HCT116 (cell line): ENCODE measurements at regions not wholly inside any gene's neighbourhood (a gene's known extent, or its start where the extent isn't known, plus 50 kb on each side); places are given as distances from the start of the nearest gene placed in this dataset.

ENCODE experiments used
- ATAC-seq: fragments of 200-7000 bp; cut with Tn5 transposase; 2 replicates; pipeline ENCODE4 v1.9.1; 2020; ENCODE audit warnings: mild to moderate bottlenecking, moderate library complexity
- BruUV-seq: library from RNA; stranded (reverse); fragments of 400-500 nt; replicated peaks from 2 replicates; lab custom pipeline; 2021; lab: Mats Ljungman, UMichigan
- CTCF ChIA-PET: fragments of 300-600 bp; sonication (Branson Sonifier 250); formaldehyde crosslinking; loops from one replicate; lab custom pipeline; 2021; ENCODE audit warnings: antibody characterized with exemption; lab: Charles Lee
- POLR2A ChIA-PET: fragments of 300-600, 350-600 bp; sonication (Branson Sonifier 250); formaldehyde crosslinking; loops from one replicate; lab custom pipeline; 2021; ENCODE audit warnings: antibody characterized with exemption; lab: Charles Lee
- RAD21 ChIA-PET, 2 experiments: fragments of 300-600 bp; sonication (Branson Sonifier 250); formaldehyde crosslinking; loops; one replicate each; lab custom pipeline; 2023; ENCODE audit warnings: low total read pairs in 2 of 2; ENCODE audit not compliant: uncharacterized antibody in 2 of 2, unreplicated experiment in 2 of 2, low non-redundant PET in 1 of 2; lab: Charles Lee
- DNase-seq: peaks from one replicate; pipeline ENCODE4 v3.0.0-alpha.2; 2010; ENCODE audit warnings: low read depth, low spot score
- H2AFZ ChIP-seq: fragments of 200-600 bp; shearing (Covaris generic), sonication (generic); 2 replicates; pipeline ENCODE4 v1.6.1; 2017; ENCODE audit warnings: low read depth, mixed run types, mixed read lengths, antibody characterized with exemption, low read length; ENCODE audit not compliant: poor library complexity, severe bottlenecking
- H3K27ac ChIP-seq: 2 replicates; pipeline ENCODE4 v1.5.1; 2012; ENCODE audit warnings: low read depth, low read length
- H3K27me3 ChIP-seq: fragments of 200-600 bp; sonication (generic); 2 replicates; pipeline ENCODE4 v1.6.1; 2016; ENCODE audit warnings: mixed run types, low read length, mixed read lengths; ENCODE audit not compliant: insufficient read depth
- H3K36me3 ChIP-seq, 2 experiments: fragments of 200-500 bp in 1 of 2; fragments of 200-600 bp in 1 of 2; sonication (Bioruptor generic) in 1 of 2; sonication (generic) in 1 of 2; 2 replicates each; pipeline versions ENCODE4 v1.5.1 to v1.6.1; 2014 to 2016; ENCODE audit warnings: low read length in 2 of 2, inconsistent platforms in 1 of 2, mixed read lengths in 1 of 2, mixed run types in 1 of 2; ENCODE audit not compliant: insufficient read depth in 2 of 2, control insufficient read depth in 1 of 2
- H3K4me1 ChIP-seq, 2 experiments: fragments of 200-600 bp in 1 of 2; sonication (generic) in 1 of 2; 2 replicates each; pipeline versions ENCODE4 v1.5.1 to v1.6.1; 2012 to 2017; ENCODE audit warnings: low read length in 2 of 2, inconsistent platforms in 1 of 2, mild to moderate bottlenecking in 1 of 2, mixed read lengths in 1 of 2, mixed run types in 1 of 2, moderate library complexity in 1 of 2; ENCODE audit not compliant: insufficient read depth in 2 of 2, control insufficient read depth in 1 of 2
- H3K4me2 ChIP-seq: fragments of 200-600 bp; sonication (generic); 2 replicates; pipeline ENCODE4 v1.6.1; 2017; ENCODE audit warnings: mixed run types, low read length, mixed read lengths
- H3K4me3 ChIP-seq, 2 experiments: fragments of 200-600 bp in 1 of 2; sonication (generic) in 1 of 2; replicated peaks in 1 of 2; 2 replicates each; pipeline ENCODE4 v1.5.1; 2011 to 2016; ENCODE audit warnings: low read length in 2 of 2, control low read depth in 1 of 2, low read depth in 1 of 2, mild to moderate bottlenecking in 1 of 2, mixed read lengths in 1 of 2, mixed run types in 1 of 2
- H3K79me2 ChIP-seq: fragments of 200-600 bp; sonication (generic); 2 replicates; pipeline ENCODE4 v1.6.1; 2017; ENCODE audit warnings: mild to moderate bottlenecking, mixed run types, low read length, moderate library complexity, mixed read lengths; ENCODE audit not compliant: insufficient read depth
- H3K9ac ChIP-seq: fragments of 200-600 bp; sonication (generic); 2 replicates; pipeline ENCODE4 v1.6.1; 2016; ENCODE audit warnings: low read length, mixed read lengths
- H3K9me2 ChIP-seq: fragments of 200-600 bp; sonication (generic), shearing (Covaris generic); 2 replicates; pipeline ENCODE4 v1.6.1; 2017; ENCODE audit warnings: mixed run types, mild to moderate bottlenecking, moderate library complexity; ENCODE audit not compliant: insufficient read depth
- H3K9me3 ChIP-seq, 2 experiments: fragments of 200-500 bp in 1 of 2; fragments of 200-600 bp in 1 of 2; sonication (Bioruptor generic) in 1 of 2; sonication (generic) in 1 of 2; 2 replicates each; pipeline ENCODE4 v1.6.1; 2014 to 2017; ENCODE audit warnings: low read length in 2 of 2, mixed read lengths in 2 of 2, inconsistent platforms in 1 of 2, low read depth in 1 of 2, mild to moderate bottlenecking in 1 of 2, mixed run types in 1 of 2, moderate library complexity in 1 of 2; ENCODE audit not compliant: control insufficient read depth in 1 of 2, insufficient read depth in 1 of 2
- H4K20me1 ChIP-seq: fragments of 200-600 bp; sonication (generic), shearing (Covaris generic); 2 replicates; pipeline ENCODE4 v1.6.1; 2017; ENCODE audit warnings: mixed run types, mild to moderate bottlenecking, moderate library complexity; ENCODE audit not compliant: insufficient read depth
- ATF3 ChIP-seq: IDR thresholded peaks from 2 replicates; pipeline ENCODE4 v1.6.1; 2012
- CBX3 ChIP-seq: IDR thresholded peaks from 2 replicates; pipeline ENCODE4 v1.6.1; 2012; ENCODE audit warnings: low read depth
- CEBPB ChIP-seq: IDR thresholded peaks from 2 replicates; pipeline ENCODE4 v1.6.1; 2012; ENCODE audit warnings: low read depth
- EGR1 ChIP-seq: IDR thresholded peaks from 2 replicates; pipeline ENCODE4 v1.6.1; 2012; ENCODE audit warnings: low read depth
- ELF1 ChIP-seq: IDR thresholded peaks from 2 replicates; pipeline ENCODE4 v1.6.1; 2012; ENCODE audit warnings: low read depth, borderline replicate concordance
- EZH2 ChIP-seq: fragments of 200-600 bp; sonication (generic); IDR thresholded peaks from 2 replicates; pipeline ENCODE4 v1.6.1; 2017; ENCODE audit warnings: antibody characterized with exemption, mixed run types
- FOSL1 ChIP-seq: IDR thresholded peaks from 2 replicates; pipeline ENCODE4 v1.6.1; 2012; ENCODE audit warnings: low read depth
- JUND ChIP-seq: IDR thresholded peaks from 2 replicates; pipeline ENCODE4 v1.6.1; 2012
- POLR2A ChIP-seq: IDR thresholded peaks from 2 replicates; pipeline ENCODE4 v1.7.0; 2011; ENCODE audit warnings: borderline replicate concordance; ENCODE audit not compliant: insufficient read depth, insufficient read length; ENCODE audit errors: extremely low read depth
- RAD21 ChIP-seq: IDR thresholded peaks from 2 replicates; pipeline ENCODE4 v1.6.1; 2012; ENCODE audit warnings: low read depth, mild to moderate bottlenecking
- SIN3A ChIP-seq: IDR thresholded peaks from 2 replicates; pipeline ENCODE4 v1.6.1; 2012; ENCODE audit warnings: low read depth
- SP1 ChIP-seq: IDR thresholded peaks from 2 replicates; pipeline ENCODE4 v1.6.1; 2012; ENCODE audit warnings: low read depth
- SRF ChIP-seq: IDR thresholded peaks from 2 replicates; pipeline ENCODE4 v1.6.1; 2012; ENCODE audit warnings: low read depth
- TCF7L2 ChIP-seq: IDR thresholded peaks from 2 replicates; pipeline ENCODE4 v1.7.0; 2011; ENCODE audit warnings: borderline replicate concordance, inconsistent platforms; ENCODE audit not compliant: insufficient read depth, insufficient read length; ENCODE audit errors: extremely low read depth
- YY1 ChIP-seq: IDR thresholded peaks from 2 replicates; pipeline ENCODE4 v1.6.1; 2011; ENCODE audit warnings: low read length, low read depth, moderate library complexity, mild to moderate bottlenecking; ENCODE audit not compliant: insufficient replicate concordance; ENCODE audit errors: extremely low read depth
- ZBTB33 ChIP-seq: IDR thresholded peaks from 2 replicates; pipeline ENCODE4 v1.6.1; 2011; ENCODE audit warnings: mild to moderate bottlenecking, low read length, moderate library complexity; ENCODE audit not compliant: insufficient replicate concordance; ENCODE audit errors: extremely low read depth
- ZFX ChIP-seq: fragments of 450-650 bp; IDR thresholded peaks from 2 replicates; pipeline ENCODE4 v1.6.1; 2017
- ZNF274 ChIP-seq: fragments of 200-500 bp; sonication (Bioruptor generic); IDR thresholded peaks from 2 replicates; pipeline ENCODE4 v1.6.1; 2014; ENCODE audit warnings: mild to moderate bottlenecking, low read depth, low read length, inconsistent platforms
- intact Hi-C: fragments of 100-400 bp; cut with micrococcal nuclease; formaldehyde crosslinking; loops from 2 replicates; pipeline ENCODE4 v1.10.0; 2022
- TF ChIP-seq, protein P1 (sequence below): IDR thresholded peaks from 2 replicates; pipeline ENCODE4 v1.6.1; 2012
- TF ChIP-seq, protein P2 (sequence below), 3 experiments: fragments of 200-600 bp in 1 of 3; sonication (generic) in 1 of 3; IDR thresholded peaks in 2 of 3; conservative IDR thresholded peaks in 1 of 3; 2 replicates each; pipeline ENCODE4 v1.5.1; 2012 to 2017; ENCODE audit warnings: low read depth in 2 of 3, low read length in 2 of 3, antibody characterized with exemption in 1 of 3, borderline replicate concordance in 1 of 3, control low read depth in 1 of 3, mild to moderate bottlenecking in 1 of 3, mixed read lengths in 1 of 3, mixed run types in 1 of 3, moderate library complexity in 1 of 3; ENCODE audit not compliant: insufficient read depth in 1 of 3

- TF ChIP-seq CBX3 (no peak), ZBTB33 (no peak), ELF1 (no peak), POLR2A (no peak), SRF (no peak), EZH2 (no peak), ATF3 (no peak), TCF7L2 (no peak), ZNF274 (no peak), SIN3A (no peak), SP1 (no peak), FOSL1 (no peak), CEBPB (no peak), ZFX (no peak), EGR1 (no peak), YY1 (no peak), JUND (no peak), RAD21 (no peak)
- TF ChIP-seq, protein P1, sequence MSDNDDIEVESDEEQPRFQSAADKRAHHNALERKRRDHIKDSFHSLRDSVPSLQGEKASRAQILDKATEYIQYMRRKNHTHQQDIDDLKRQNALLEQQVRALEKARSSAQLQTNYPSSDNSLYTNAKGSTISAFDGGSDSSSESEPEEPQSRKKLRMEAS: no peak
- TF ChIP-seq, protein P2, sequence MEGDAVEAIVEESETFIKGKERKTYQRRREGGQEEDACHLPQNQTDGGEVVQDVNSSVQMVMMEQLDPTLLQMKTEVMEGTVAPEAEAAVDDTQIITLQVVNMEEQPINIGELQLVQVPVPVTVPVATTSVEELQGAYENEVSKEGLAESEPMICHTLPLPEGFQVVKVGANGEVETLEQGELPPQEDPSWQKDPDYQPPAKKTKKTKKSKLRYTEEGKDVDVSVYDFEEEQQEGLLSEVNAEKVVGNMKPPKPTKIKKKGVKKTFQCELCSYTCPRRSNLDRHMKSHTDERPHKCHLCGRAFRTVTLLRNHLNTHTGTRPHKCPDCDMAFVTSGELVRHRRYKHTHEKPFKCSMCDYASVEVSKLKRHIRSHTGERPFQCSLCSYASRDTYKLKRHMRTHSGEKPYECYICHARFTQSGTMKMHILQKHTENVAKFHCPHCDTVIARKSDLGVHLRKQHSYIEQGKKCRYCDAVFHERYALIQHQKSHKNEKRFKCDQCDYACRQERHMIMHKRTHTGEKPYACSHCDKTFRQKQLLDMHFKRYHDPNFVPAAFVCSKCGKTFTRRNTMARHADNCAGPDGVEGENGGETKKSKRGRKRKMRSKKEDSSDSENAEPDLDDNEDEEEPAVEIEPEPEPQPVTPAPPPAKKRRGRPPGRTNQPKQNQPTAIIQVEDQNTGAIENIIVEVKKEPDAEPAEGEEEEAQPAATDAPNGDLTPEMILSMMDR (IDR thresholded peaks at IDR 0.05 in 2 of 3, conservative IDR thresholded peaks at IDR 0.05 in 1 of 3; ENCODE audit: borderline replicate concordance in 1 of 3, insufficient read depth in 1 of 3, low read depth in 2 of 3, low read length in 2 of 3): no peak
- no peak overlapping the region for H3K4me3 ChIP-seq
- no peak overlapping the region for H3K9ac ChIP-seq
- POLR2A ChIA-PET: no interaction called here
- no peak overlapping the region for H3K4me2 ChIP-seq
- no peaks in the 10 kb centered on the region for H3K9me3 ChIP-seq
- intact Hi-C loops: no loop called here
- H4K20me1 ChIP-seq: no peaks in the 10 kb centered on the region
- H3K9me2 ChIP-seq: no peaks in the 10 kb centered on the region
- no peaks in the 10 kb centered on the region for H3K4me1 ChIP-seq
- no TSS peak for BruUV-seq
- RAD21 ChIA-PET: no interaction called here
- no peaks in the 10 kb centered on the region for H3K27me3 ChIP-seq
- ATAC-seq (no peak), DNase-seq (no peak)
- no peak overlapping the region for H2AFZ ChIP-seq
- H3K36me3 ChIP-seq: no peaks in the 10 kb centered on the region
- CTCF ChIA-PET: no interaction called here
- no peak overlapping the region for H3K27ac ChIP-seq
- H3K79me2 ChIP-seq: no peaks in the 10 kb centered on the region
These were observed 410.8 kb upstream of the MEF2C start for GRCh38 chr5:89293810-89294209.
